H9 (cell line): ENCODE measurements at regions not wholly inside any gene's neighbourhood (a gene's known extent, or its start where the extent isn't known, plus 50 kb on each side); places are given as distances from the start of the nearest gene placed in this dataset.

ENCODE experiments used
- DNase-seq: peaks from one replicate; pipeline ENCODE4 v3.0.0-alpha.2; 2017
- H2AFZ ChIP-seq: one replicate; pipeline ENCODE4 v1.6.1; 2013; ENCODE audit warnings: mild to moderate bottlenecking, low read length, control low read depth, moderate library complexity
- H2AK5ac ChIP-seq: 2 replicates; pipeline ENCODE4 v1.6.1; 2013; ENCODE audit warnings: low read length, control low read depth, mixed read lengths; ENCODE audit not compliant: insufficient read length
- H2BK120ac ChIP-seq: one replicate; pipeline ENCODE4 v1.6.1; 2013; ENCODE audit warnings: low read depth, mild to moderate bottlenecking, low read length, control low read depth, inconsistent platforms; ENCODE audit not compliant: poor library complexity, severe bottlenecking
- H2BK12ac ChIP-seq: 2 replicates; pipeline ENCODE4 v1.6.1; 2013; ENCODE audit warnings: low read length, control low read depth, mixed read lengths, low read depth; ENCODE audit not compliant: insufficient read length
- H2BK15ac ChIP-seq: 2 replicates; pipeline ENCODE4 v1.6.1; 2013; ENCODE audit warnings: low read depth, low read length, control low read depth
- H2BK20ac ChIP-seq: one replicate; pipeline ENCODE4 v1.6.1; 2013; ENCODE audit warnings: low read depth, mild to moderate bottlenecking, low read length, control low read depth, inconsistent platforms; ENCODE audit not compliant: poor library complexity, severe bottlenecking
- H2BK5ac ChIP-seq: 2 replicates; pipeline ENCODE4 v1.6.1; 2013; ENCODE audit warnings: low read length, control low read depth, mixed read lengths; ENCODE audit not compliant: insufficient read length
- H3K14ac ChIP-seq: 2 replicates; pipeline ENCODE4 v1.6.1; 2013; ENCODE audit warnings: low read length, control low read depth; ENCODE audit not compliant: insufficient read depth
- H3K18ac ChIP-seq: 2 replicates; pipeline ENCODE4 v1.6.1; 2013; ENCODE audit warnings: low read depth, mild to moderate bottlenecking, mixed read lengths, low read length, control low read depth; ENCODE audit not compliant: insufficient read length
- H3K23ac ChIP-seq: 2 replicates; pipeline ENCODE4 v1.6.1; 2013; ENCODE audit warnings: low read length, control low read depth, mixed read lengths, low read depth; ENCODE audit not compliant: insufficient read length
- H3K23me2 ChIP-seq: 2 replicates; pipeline ENCODE4 v1.6.1; 2013; ENCODE audit warnings: low read depth, mild to moderate bottlenecking, mixed read lengths, low read length, control low read depth; ENCODE audit not compliant: insufficient read length, poor library complexity, severe bottlenecking
- H3K27ac ChIP-seq: 2 replicates; pipeline ENCODE4 v1.5.1; 2013; ENCODE audit warnings: low read length, control low read depth, mixed read lengths, low read depth; ENCODE audit not compliant: insufficient read length
- H3K27me3 ChIP-seq: 2 replicates; pipeline ENCODE4 v1.6.1; 2013; ENCODE audit warnings: low read length, control low read depth, inconsistent platforms; ENCODE audit not compliant: insufficient read depth
- H3K4ac ChIP-seq: 2 replicates; pipeline ENCODE4 v1.6.1; 2013; ENCODE audit warnings: low read depth, mild to moderate bottlenecking, control low read depth, inconsistent platforms, low read length, moderate library complexity
- H3K4me1 ChIP-seq: 2 replicates; pipeline ENCODE4 v1.6.1; 2013; ENCODE audit warnings: low read length, control low read depth, inconsistent platforms; ENCODE audit not compliant: insufficient read depth
- H3K4me2 ChIP-seq: 2 replicates; pipeline ENCODE4 v1.6.1; 2013; ENCODE audit warnings: low read length, control low read depth, mixed read lengths; ENCODE audit not compliant: insufficient read length, insufficient read depth
- H3K56ac ChIP-seq: 2 replicates; pipeline ENCODE4 v1.6.1; 2013; ENCODE audit warnings: low read depth, mild to moderate bottlenecking, mixed read lengths, low read length, control low read depth; ENCODE audit not compliant: insufficient read length
- H3K79me1 ChIP-seq: 2 replicates; pipeline ENCODE4 v1.6.1; 2013; ENCODE audit warnings: low read depth, mild to moderate bottlenecking, moderate library complexity, low read length, control low read depth, inconsistent platforms; ENCODE audit not compliant: insufficient read depth, poor library complexity, severe bottlenecking
- H3K79me2 ChIP-seq: 2 replicates; pipeline ENCODE4 v1.6.1; 2013; ENCODE audit warnings: low read length, control low read depth, inconsistent platforms; ENCODE audit not compliant: insufficient read depth
- H3K9ac ChIP-seq: 2 replicates; pipeline ENCODE4 v1.6.1; 2013; ENCODE audit warnings: low read length, control low read depth, mixed read lengths; ENCODE audit not compliant: insufficient read length; ENCODE audit errors: extremely low read depth
- H3K9me3 ChIP-seq: one replicate; pipeline ENCODE4 v1.6.1; 2013; ENCODE audit warnings: low read depth, low read length, inconsistent platforms; ENCODE audit not compliant: control insufficient read depth
- H3T11ph ChIP-seq: one replicate; pipeline ENCODE4 v1.6.1; 2013; ENCODE audit warnings: mild to moderate bottlenecking, low read length, control low read depth, inconsistent platforms
- H4K20me1 ChIP-seq: one replicate; pipeline ENCODE4 v1.6.1; 2013; ENCODE audit not compliant: control insufficient read depth, insufficient read length, insufficient read depth
- H4K5ac ChIP-seq: 2 replicates; pipeline ENCODE4 v1.6.1; 2013; ENCODE audit warnings: low read depth, mild to moderate bottlenecking, mixed read lengths, low read length, control low read depth; ENCODE audit not compliant: insufficient read length
- H4K8ac ChIP-seq: replicated peaks from 2 replicates; pipeline ENCODE4 v1.6.1; 2013; ENCODE audit warnings: low read length, control low read depth, mixed read lengths, low read depth; ENCODE audit not compliant: insufficient read length
- H4K91ac ChIP-seq: 2 replicates; pipeline ENCODE4 v1.6.1; 2013; ENCODE audit warnings: low read depth, mild to moderate bottlenecking, moderate library complexity, mixed read lengths, low read length, control low read depth; ENCODE audit not compliant: insufficient read length
- H3K27ac Mint-ChIP-seq, 3 experiments: 2 replicates in 2 of 3; 3 replicates in 1 of 3; pipeline ENCODE4 v1.8.0; 2020 to 2021; ENCODE audit warnings: mixed read lengths in 3 of 3, mild to moderate bottlenecking in 1 of 3, moderate library complexity in 1 of 3
- H3K27me3 Mint-ChIP-seq: 2 replicates; pipeline ENCODE4 v1.8.0; 2021; ENCODE audit warnings: low read depth, mild to moderate bottlenecking, moderate library complexity, mixed read lengths
- H3K36me3 Mint-ChIP-seq, 3 experiments: 2 replicates in 2 of 3; 3 replicates in 1 of 3; pipeline ENCODE4 v1.8.0; 2020 to 2021; ENCODE audit warnings: low read depth in 3 of 3, mixed read lengths in 3 of 3; ENCODE audit not compliant: insufficient read depth in 1 of 3
- H3K4me1 Mint-ChIP-seq, 2 experiments: 2 replicates each; pipeline ENCODE4 v1.8.0; 2020; ENCODE audit warnings: mixed read lengths in 2 of 2
- H3K4me3 Mint-ChIP-seq, 2 experiments: 2 replicates in 1 of 2; 3 replicates in 1 of 2; pipeline ENCODE4 v1.8.0; 2020 to 2021; ENCODE audit warnings: mild to moderate bottlenecking in 2 of 2, mixed read lengths in 2 of 2, moderate library complexity in 1 of 2
- H3K9me3 Mint-ChIP-seq, 2 experiments: 2 replicates in 1 of 2; 3 replicates in 1 of 2; pipeline ENCODE4 v1.8.0; 2020; ENCODE audit warnings: mild to moderate bottlenecking in 2 of 2, mixed read lengths in 2 of 2, moderate library complexity in 1 of 2
- WGBS: extraction: QIAGEN DNeasy Blood & Tissue Kit; methylation state at CpG from one replicate; pipeline ENCODE4 v1.1.7; 2013; ENCODE audit warnings: missing lambda C conversion rate, low lambda C conversion rate, mixed read lengths; ENCODE audit not compliant: insufficient read length; ENCODE audit errors: extremely low coverage; 5-methylcytosine and 5-hydroxymethylcytosine counted together
- TF ChIP-seq, protein P1 (sequence below): fragments of 200-600 bp; sonication (generic); conservative IDR thresholded peaks from 3 replicates; pipeline ENCODE4 v1.8.0; 2021; ENCODE audit warnings: antibody characterized with exemption, mild to moderate bottlenecking

DNA sequence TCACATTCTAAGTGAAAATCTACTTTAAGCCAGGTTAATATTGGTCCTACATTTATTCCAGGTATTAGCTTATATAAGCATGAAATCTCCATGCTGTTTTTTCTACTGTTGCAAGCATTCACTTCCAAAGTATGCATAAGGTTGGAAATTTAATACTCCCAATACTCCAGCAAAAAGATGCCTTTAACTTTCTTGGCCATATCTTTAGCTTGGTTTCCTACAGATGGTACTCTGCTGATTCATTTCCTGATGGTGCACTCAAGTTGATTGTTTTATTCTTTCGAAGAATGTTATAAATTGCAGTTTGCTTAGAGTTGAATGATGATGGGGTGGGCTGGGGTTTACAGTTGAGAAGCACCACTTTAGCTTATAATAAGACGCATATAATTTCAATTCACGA, 330.2 kb downstream of the PTTG2 start:
- no peak overlapping the region for H2AK5ac ChIP-seq
- no peak overlapping the region for H2BK120ac ChIP-seq

More for the DNA sequence above, 330.2 kb downstream of the PTTG2 start:
- no peaks in the 10 kb centered on the region; the same call in 1 of the 2 replicates for H3K27me3 Mint-ChIP-seq
- Histone ChIP-seq H3K4me2 (no peak overlapping the region), H4K91ac (no peak overlapping the region), H2BK5ac (no peak overlapping the region), H3K18ac (no peak overlapping the region), H2BK15ac (no peak overlapping the region), H3K9me3 (no peaks in the 10 kb centered on the region), H2AFZ (no peak overlapping the region), H3K4ac (no peak overlapping the region), H3K27me3 (no peaks in the 10 kb centered on the region), H4K5ac (no peak overlapping the region), H3K23ac (no peak overlapping the region), H2BK12ac (no peak overlapping the region), H3K9ac (no peak overlapping the region), H3K4me1 (no peaks in the 10 kb centered on the region), H3K79me1 (no peaks in the 10 kb centered on the region), H4K20me1 (no peaks in the 10 kb centered on the region), H3K56ac (no peak overlapping the region), H4K8ac (no peak overlapping the region), H2BK20ac (no peak overlapping the region), H3K14ac (no peak overlapping the region), H3T11ph (no peak overlapping the region), H3K23me2 (no peaks in the 10 kb centered on the region), H3K27ac (no peak overlapping the region), H3K79me2 (no peaks in the 10 kb centered on the region)
- no peak overlapping the region for H3K4me3 Mint-ChIP-seq
- DNase-seq = no peak
- peaks cover 15 to 17% of the 10 kb centered on the region in 2 experiments for H3K4me1 Mint-ChIP-seq
- no peak overlapping the region for H3K27ac Mint-ChIP-seq
- H3K9me3 Mint-ChIP-seq = peaks cover 16 to 21% of the 10 kb centered on the region in 2 experiments
- WGBS = no CpG with 5 or more reads among the region's 3 CpGs
- H3K36me3 Mint-ChIP-seq = peaks cover 0 to 19% (median 2%) of the 10 kb centered on the region in 3 experiments; a peak in 2 of 7 replicates
- TF ChIP-seq, protein P1, sequence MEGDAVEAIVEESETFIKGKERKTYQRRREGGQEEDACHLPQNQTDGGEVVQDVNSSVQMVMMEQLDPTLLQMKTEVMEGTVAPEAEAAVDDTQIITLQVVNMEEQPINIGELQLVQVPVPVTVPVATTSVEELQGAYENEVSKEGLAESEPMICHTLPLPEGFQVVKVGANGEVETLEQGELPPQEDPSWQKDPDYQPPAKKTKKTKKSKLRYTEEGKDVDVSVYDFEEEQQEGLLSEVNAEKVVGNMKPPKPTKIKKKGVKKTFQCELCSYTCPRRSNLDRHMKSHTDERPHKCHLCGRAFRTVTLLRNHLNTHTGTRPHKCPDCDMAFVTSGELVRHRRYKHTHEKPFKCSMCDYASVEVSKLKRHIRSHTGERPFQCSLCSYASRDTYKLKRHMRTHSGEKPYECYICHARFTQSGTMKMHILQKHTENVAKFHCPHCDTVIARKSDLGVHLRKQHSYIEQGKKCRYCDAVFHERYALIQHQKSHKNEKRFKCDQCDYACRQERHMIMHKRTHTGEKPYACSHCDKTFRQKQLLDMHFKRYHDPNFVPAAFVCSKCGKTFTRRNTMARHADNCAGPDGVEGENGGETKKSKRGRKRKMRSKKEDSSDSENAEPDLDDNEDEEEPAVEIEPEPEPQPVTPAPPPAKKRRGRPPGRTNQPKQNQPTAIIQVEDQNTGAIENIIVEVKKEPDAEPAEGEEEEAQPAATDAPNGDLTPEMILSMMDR = no peak
